ENCODE measurements at regions not wholly inside any gene's neighbourhood (a gene's known extent, or its start where the extent isn't known, plus 50 kb on each side); places are given as distances from the start of the nearest gene placed in this dataset.

GRCh38 chr14:65153101-65153500 is 50.8 kb upstream of the MAX start:
- no peak for DNase-seq (ENCODE audit: low spot score)
- 71% methylated on average over 11 of the region's 11 CpGs for WGBS
- no peaks in the 10 kb centered on the region for H3K27me3 ChIP-seq (ENCODE audit: control insufficient read depth in 4 of 4, insufficient read depth in 4 of 4, low read length in 3 of 4)
- peaks cover 0 to 4% (median 0%) of the 10 kb centered on the region in 4 donors for H3K4me1 ChIP-seq (ENCODE audit: control insufficient read depth in 4 of 4, insufficient read depth in 4 of 4, low read length in 3 of 4)
- H3K9me3 ChIP-seq (ENCODE audit: control insufficient read depth in 4 of 4, low read length in 3 of 4), result no peaks in the 10 kb centered on the region
- H3K27ac ChIP-seq (ENCODE audit: low read depth in 1 of 2, low read length in 2 of 2), result no peak overlapping the region
- no peak overlapping the region for H3K4me3 ChIP-seq (ENCODE audit: low read depth in 1 of 3, low read length in 3 of 3)
- TF ChIP-seq ZBTB33 (IDR thresholded peaks at IDR 0.05) (no peak), EGR1 (IDR thresholded peaks at IDR 0.05; ENCODE audit: low read depth in 2 of 2) (no peak), REST (IDR thresholded peaks at IDR 0.05) (no peak), NR2F2 (IDR thresholded peaks at IDR 0.05) (no peak)
- no peaks in the 10 kb centered on the region for H3K36me3 ChIP-seq (ENCODE audit: control insufficient read depth in 4 of 4, insufficient read depth in 3 of 4, low read depth in 1 of 4, low read length in 3 of 4)
- H3K9ac ChIP-seq (ENCODE audit: low read depth in 1 of 2, low read length in 2 of 2), result no peak overlapping the region

- Histone ChIP-seq H3K27ac (ENCODE audit: low read depth in 1 of 2, low read length in 2 of 2) (peak overlapping the region in 1 of 2 donors; percentile 21), H3K36me3 (ENCODE audit: control insufficient read depth in 4 of 4, insufficient read depth in 3 of 4, low read depth in 1 of 4, low read length in 3 of 4) (no peaks in the 10 kb centered on the region), H3K9me3 (ENCODE audit: control insufficient read depth in 4 of 4, low read length in 3 of 4) (no peaks in the 10 kb centered on the region), H3K4me1 (ENCODE audit: control insufficient read depth in 4 of 4, insufficient read depth in 4 of 4, low read length in 3 of 4) (peaks cover 0 to 4% (median 0%) of the 10 kb centered on the region in 4 donors), H3K9ac (ENCODE audit: low read depth in 1 of 2, low read length in 2 of 2) (no peak overlapping the region), H3K27me3 (ENCODE audit: control insufficient read depth in 4 of 4, insufficient read depth in 4 of 4, low read length in 3 of 4) (no peaks in the 10 kb centered on the region), H3K4me3 (ENCODE audit: low read depth in 1 of 3, low read length in 3 of 3) (no peak overlapping the region)
- no peak for DNase-seq (ENCODE audit: low spot score)
- 63% methylated on average over 15 of the region's 15 CpGs for WGBS
- TF ChIP-seq CTCF (IDR thresholded peaks at IDR 0.05; ENCODE audit: low read depth, low read length, missing input control) (no peak), NR2F2 (IDR thresholded peaks at IDR 0.05) (peak; percentile 65), MAX (IDR thresholded peaks at IDR 0.05) (no peak)
These were observed 54.5 kb upstream of the MAX start for GRCh38 chr14:65156568-65157366.
